ENCODE measurements at regions not wholly inside any gene's neighbourhood (a gene's known extent, or its start where the extent isn't known, plus 50 kb on each side); places are given as distances from the start of the nearest gene placed in this dataset.

DNA sequence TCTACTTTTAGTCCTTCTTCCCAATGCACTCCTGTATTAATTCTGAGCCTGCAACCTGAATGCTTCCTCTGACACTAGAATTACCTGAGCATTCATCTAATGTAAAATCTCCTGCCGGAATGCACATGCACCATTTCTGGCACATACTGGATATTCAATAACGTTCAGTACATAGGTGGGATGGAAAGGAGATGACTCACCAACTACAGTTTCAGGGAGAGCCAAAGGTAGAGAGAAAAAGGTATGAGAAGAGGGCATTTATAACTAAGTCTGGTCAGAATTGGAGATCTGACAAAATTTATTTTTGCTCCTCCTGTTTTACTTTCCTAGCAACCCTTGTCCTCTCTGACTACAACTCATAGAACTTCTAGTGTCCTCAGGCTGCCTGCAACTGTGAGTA is 1954.1 kb upstream of the CELF4 start:
- TF ChIP-seq POLR2AphosphoS5 (IDR thresholded peaks at IDR 0.05): no peak
- TF ChIP-seq, protein P1, sequence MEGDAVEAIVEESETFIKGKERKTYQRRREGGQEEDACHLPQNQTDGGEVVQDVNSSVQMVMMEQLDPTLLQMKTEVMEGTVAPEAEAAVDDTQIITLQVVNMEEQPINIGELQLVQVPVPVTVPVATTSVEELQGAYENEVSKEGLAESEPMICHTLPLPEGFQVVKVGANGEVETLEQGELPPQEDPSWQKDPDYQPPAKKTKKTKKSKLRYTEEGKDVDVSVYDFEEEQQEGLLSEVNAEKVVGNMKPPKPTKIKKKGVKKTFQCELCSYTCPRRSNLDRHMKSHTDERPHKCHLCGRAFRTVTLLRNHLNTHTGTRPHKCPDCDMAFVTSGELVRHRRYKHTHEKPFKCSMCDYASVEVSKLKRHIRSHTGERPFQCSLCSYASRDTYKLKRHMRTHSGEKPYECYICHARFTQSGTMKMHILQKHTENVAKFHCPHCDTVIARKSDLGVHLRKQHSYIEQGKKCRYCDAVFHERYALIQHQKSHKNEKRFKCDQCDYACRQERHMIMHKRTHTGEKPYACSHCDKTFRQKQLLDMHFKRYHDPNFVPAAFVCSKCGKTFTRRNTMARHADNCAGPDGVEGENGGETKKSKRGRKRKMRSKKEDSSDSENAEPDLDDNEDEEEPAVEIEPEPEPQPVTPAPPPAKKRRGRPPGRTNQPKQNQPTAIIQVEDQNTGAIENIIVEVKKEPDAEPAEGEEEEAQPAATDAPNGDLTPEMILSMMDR (IDR thresholded peaks at IDR 0.05): no peak
